Suprapubic skin (tissue), 4 donors: ENCODE measurements at regions not wholly inside any gene's neighbourhood (a gene's known extent, or its start where the extent isn't known, plus 50 kb on each side); places are given as distances from the start of the nearest gene placed in this dataset.

Experiments used
- DNase-seq, 2 donors: peaks; one replicate each; pipeline ENCODE4 v3.0.0-alpha.2; 2019; ENCODE audit warnings: low spot score in 2 of 2
- H3K27ac ChIP-seq: fragments of 200-600 bp; sonication (generic); one replicate; pipeline ENCODE4 v1.5.1; 2019
- H3K27me3 ChIP-seq: fragments of 200-600 bp; sonication (generic); one replicate; pipeline ENCODE4 v1.5.1; 2019
- H3K36me3 ChIP-seq: fragments of 200-600 bp; sonication (generic); one replicate; pipeline ENCODE4 v1.5.1; 2019
- H3K4me1 ChIP-seq: fragments of 200-600 bp; sonication (generic); one replicate; pipeline ENCODE4 v1.5.1; 2019
- H3K4me3 ChIP-seq: fragments of 200-600 bp; sonication (generic); one replicate; pipeline ENCODE4 v1.5.1; 2019; ENCODE audit warnings: mild to moderate bottlenecking
- H3K9me3 ChIP-seq: fragments of 200-600 bp; sonication (generic); one replicate; pipeline ENCODE4 v1.5.1; 2019
- EP300 ChIP-seq: sonication (generic); formaldehyde crosslinking; IDR thresholded peaks from one replicate; pipeline ENCODE4 v1.6.1; 2017; ENCODE audit warnings: antibody characterized with exemption
- POLR2A ChIP-seq, 2 donors: fragments of 450-650 bp; IDR thresholded peaks; one replicate each; pipeline ENCODE4 v1.6.1; 2017; ENCODE audit warnings: antibody characterized with exemption in 2 of 2, mild to moderate bottlenecking in 2 of 2, moderate library complexity in 2 of 2
- POLR2AphosphoS5 ChIP-seq, 3 donors: sonication (generic); formaldehyde crosslinking; IDR thresholded peaks; one replicate each; pipeline ENCODE4 v1.6.1; 2017; ENCODE audit warnings: antibody characterized with exemption in 3 of 3
- WGBS: methylation state at CpG from one replicate; pipeline ENCODE4 v1.1.5; 2018; 5-methylcytosine and 5-hydroxymethylcytosine counted together
- TF ChIP-seq, protein P1 (sequence below), 2 donors: fragments of 200-600 bp in 1 of 2; fragments of 450-650 bp in 1 of 2; sonication (generic) in 1 of 2; IDR thresholded peaks; one replicate each; pipeline ENCODE4 v1.5.1; 2016 to 2019; ENCODE audit warnings: antibody characterized with exemption in 2 of 2, mild to moderate bottlenecking in 1 of 2, moderate library complexity in 1 of 2

GRCh38 chr1:238152119-238152518, 261.4 kb upstream of the ZP4 start:
- no peak for DNase-seq
- TF ChIP-seq POLR2AphosphoS5 (IDR thresholded peaks at IDR 0.05), result no peak
- TF ChIP-seq, protein P1, sequence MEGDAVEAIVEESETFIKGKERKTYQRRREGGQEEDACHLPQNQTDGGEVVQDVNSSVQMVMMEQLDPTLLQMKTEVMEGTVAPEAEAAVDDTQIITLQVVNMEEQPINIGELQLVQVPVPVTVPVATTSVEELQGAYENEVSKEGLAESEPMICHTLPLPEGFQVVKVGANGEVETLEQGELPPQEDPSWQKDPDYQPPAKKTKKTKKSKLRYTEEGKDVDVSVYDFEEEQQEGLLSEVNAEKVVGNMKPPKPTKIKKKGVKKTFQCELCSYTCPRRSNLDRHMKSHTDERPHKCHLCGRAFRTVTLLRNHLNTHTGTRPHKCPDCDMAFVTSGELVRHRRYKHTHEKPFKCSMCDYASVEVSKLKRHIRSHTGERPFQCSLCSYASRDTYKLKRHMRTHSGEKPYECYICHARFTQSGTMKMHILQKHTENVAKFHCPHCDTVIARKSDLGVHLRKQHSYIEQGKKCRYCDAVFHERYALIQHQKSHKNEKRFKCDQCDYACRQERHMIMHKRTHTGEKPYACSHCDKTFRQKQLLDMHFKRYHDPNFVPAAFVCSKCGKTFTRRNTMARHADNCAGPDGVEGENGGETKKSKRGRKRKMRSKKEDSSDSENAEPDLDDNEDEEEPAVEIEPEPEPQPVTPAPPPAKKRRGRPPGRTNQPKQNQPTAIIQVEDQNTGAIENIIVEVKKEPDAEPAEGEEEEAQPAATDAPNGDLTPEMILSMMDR (IDR thresholded peaks at IDR 0.05), result no peak
- no peak for TF ChIP-seq EP300
- no peak for TF ChIP-seq POLR2A (IDR thresholded peaks at IDR 0.05)

GRCh38 chr1:238143038-238143437, 252.3 kb upstream of the ZP4 start:
- no peak overlapping the region for H3K4me3 ChIP-seq
- WGBS, result 54% methylated on average over 3 of the region's 3 CpGs
- no peak for TF ChIP-seq POLR2AphosphoS5 (IDR thresholded peaks at IDR 0.05)
- TF ChIP-seq EP300, result no peak
- TF ChIP-seq, protein P1 (IDR thresholded peaks at IDR 0.05), result no peak
- no peak for TF ChIP-seq POLR2A (IDR thresholded peaks at IDR 0.05)
- no peaks in the 10 kb centered on the region for H3K27me3 ChIP-seq
- no peaks in the 10 kb centered on the region for H3K36me3 ChIP-seq
- no peaks in the 10 kb centered on the region for H3K4me1 ChIP-seq
- no peak for DNase-seq
- no peak overlapping the region for H3K27ac ChIP-seq
- H3K9me3 ChIP-seq, result no peaks in the 10 kb centered on the region

More at GRCh38 chr1:238152119-238152518, 261.4 kb upstream of the ZP4 start:
- WGBS, result 62% methylated on average over 2 of the region's 2 CpGs
- Histone ChIP-seq H3K27ac (no peak overlapping the region), H3K27me3 (no peaks in the 10 kb centered on the region), H3K4me1 (no peaks in the 10 kb centered on the region), H3K4me3 (no peak overlapping the region), H3K9me3 (no peaks in the 10 kb centered on the region), H3K36me3 (no peaks in the 10 kb centered on the region)

GRCh38 chr1:238141353-238141752, 250.6 kb upstream of the ZP4 start:
- H3K9me3 ChIP-seq, result no peaks in the 10 kb centered on the region
- TF ChIP-seq EP300 (no peak), POLR2A (IDR thresholded peaks at IDR 0.05) (no peak), POLR2AphosphoS5 (IDR thresholded peaks at IDR 0.05) (no peak)
- TF ChIP-seq, protein P1 (IDR thresholded peaks at IDR 0.05), result no peak
- H3K36me3 ChIP-seq, result no peaks in the 10 kb centered on the region
- DNase-seq, result no peak
- H3K27ac ChIP-seq, result no peak overlapping the region
- no peaks in the 10 kb centered on the region for H3K4me1 ChIP-seq
- WGBS, result 44% methylated on average over 1 of the region's 1 CpG
- no peak overlapping the region for H3K4me3 ChIP-seq
- no peaks in the 10 kb centered on the region for H3K27me3 ChIP-seq

GRCh38 chr1:238139713-238140112, 249.0 kb upstream of the ZP4 start:
- Histone ChIP-seq H3K4me1 (no peaks in the 10 kb centered on the region), H3K36me3 (no peaks in the 10 kb centered on the region), H3K27me3 (no peaks in the 10 kb centered on the region), H3K9me3 (no peaks in the 10 kb centered on the region), H3K27ac (no peak overlapping the region), H3K4me3 (no peak overlapping the region)
- WGBS, result 39% methylated on average over 2 of the region's 2 CpGs
- no peak for DNase-seq
- TF ChIP-seq EP300 (no peak), POLR2A (IDR thresholded peaks at IDR 0.05) (no peak), POLR2AphosphoS5 (IDR thresholded peaks at IDR 0.05) (no peak)

DNA sequence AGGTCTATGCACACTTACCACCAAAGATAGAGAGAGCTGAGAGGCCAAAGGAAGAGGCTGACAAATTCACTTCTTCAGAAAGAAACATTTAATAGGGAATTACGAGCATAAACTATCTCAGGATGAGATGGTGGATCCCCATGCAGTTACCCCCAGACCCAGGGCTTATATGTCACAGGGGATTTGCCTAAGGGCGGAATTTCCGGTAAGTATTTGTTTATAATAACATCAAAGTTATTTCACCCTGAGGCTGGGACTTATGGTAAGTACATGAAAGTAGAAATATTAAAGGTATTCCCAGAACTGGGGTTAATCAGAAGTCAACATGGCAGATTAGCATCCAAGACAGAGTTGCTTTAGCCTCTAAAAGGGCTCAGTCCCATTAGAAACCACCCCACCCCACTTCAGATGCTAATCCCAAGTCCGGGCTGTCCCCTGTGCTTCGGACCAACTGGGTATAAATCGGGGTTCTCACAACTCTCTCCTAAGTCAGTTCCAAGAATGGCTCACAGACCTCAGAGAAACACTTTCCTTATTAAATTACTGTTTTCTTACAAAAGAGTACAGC, 247.4 kb upstream of the ZP4 start:
- Histone ChIP-seq H3K36me3 (no peaks in the 10 kb centered on the region), H3K4me3 (no peak overlapping the region), H3K4me1 (no peaks in the 10 kb centered on the region), H3K27ac (no peak overlapping the region), H3K9me3 (no peaks in the 10 kb centered on the region), H3K27me3 (no peaks in the 10 kb centered on the region)
- TF ChIP-seq, protein P1 (IDR thresholded peaks at IDR 0.05), result no peak
- no peak for TF ChIP-seq EP300
- no peak for TF ChIP-seq POLR2A (IDR thresholded peaks at IDR 0.05)
- no peak for TF ChIP-seq POLR2AphosphoS5 (IDR thresholded peaks at IDR 0.05)
- DNase-seq, result no peak
- WGBS, result 81% methylated on average over 6 of the region's 6 CpGs
